ENCODE measurements at regions not wholly inside any gene's neighbourhood (a gene's known extent, or its start where the extent isn't known, plus 50 kb on each side); places are given as distances from the start of the nearest gene placed in this dataset.

DNA sequence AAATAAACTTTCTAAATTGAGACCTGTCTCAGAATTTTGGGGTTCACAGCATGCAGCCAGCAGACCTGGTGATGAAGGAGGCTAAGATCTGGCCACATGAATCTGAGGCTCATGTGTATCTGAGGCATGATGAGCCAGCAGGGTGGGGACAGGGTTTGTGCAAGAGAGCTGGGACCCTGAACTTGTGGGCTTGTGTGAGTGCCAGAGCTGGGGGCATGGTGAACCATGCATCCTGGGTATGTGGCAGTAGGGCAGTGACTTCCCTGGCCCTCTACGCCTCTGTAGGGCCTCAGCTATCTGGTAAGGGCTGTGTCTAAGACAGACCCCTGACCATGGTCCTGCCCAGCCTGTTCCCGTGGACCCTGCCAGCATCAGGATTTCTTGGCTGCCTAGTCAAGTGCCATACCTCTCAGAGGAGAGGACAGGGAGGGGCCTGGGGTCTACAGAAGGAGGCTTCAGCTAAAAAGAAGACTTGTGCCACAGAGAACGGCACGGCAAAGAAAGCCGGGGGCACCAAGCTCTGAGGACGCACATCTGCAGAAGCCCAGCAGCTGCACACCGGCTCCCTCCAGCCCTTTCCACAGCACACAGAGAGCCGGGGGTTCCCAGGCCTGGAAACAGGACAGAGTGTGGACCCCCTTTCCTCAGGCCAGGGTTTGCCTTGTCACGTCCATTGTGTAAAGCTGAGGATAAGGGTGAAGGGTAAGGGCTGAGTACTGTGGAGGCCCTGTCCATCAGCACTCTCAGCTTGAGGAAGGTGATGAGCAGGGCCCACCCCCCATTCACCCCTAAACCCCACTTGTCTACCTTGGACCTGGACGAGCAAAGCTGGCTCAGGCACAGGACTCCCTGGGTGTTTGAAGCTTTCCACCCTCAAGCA is 130.1 kb downstream of the MRPL36 start:
- DNase-seq (ENCODE audit: insufficient read length, low spot score) (no peak), FAIRE-seq (no peak)

GRCh38 chr5:1668141-1668721 is 131.4 kb downstream of the MRPL36 start:
- DNase-seq (ENCODE audit: insufficient read length, low spot score) (no peak), FAIRE-seq (no peak)

- FAIRE-seq (no peak), DNase-seq (ENCODE audit: insufficient read length, low spot score) (no peak)
These were observed 131.9 kb downstream of the MRPL36 start for GRCh38 chr5:1667648-1668140.

- FAIRE-seq (no peak), DNase-seq (ENCODE audit: insufficient read length, low spot score) (peak; percentile 62)
These were observed 132.6 kb downstream of the MRPL36 start for GRCh38 chr5:1666812-1667588.

- DNase-seq (ENCODE audit: insufficient read length, low spot score) (no peak), FAIRE-seq (no peak)
These were observed 133.4 kb downstream of the MRPL36 start for GRCh38 chr5:1666221-1666620.

DNA sequence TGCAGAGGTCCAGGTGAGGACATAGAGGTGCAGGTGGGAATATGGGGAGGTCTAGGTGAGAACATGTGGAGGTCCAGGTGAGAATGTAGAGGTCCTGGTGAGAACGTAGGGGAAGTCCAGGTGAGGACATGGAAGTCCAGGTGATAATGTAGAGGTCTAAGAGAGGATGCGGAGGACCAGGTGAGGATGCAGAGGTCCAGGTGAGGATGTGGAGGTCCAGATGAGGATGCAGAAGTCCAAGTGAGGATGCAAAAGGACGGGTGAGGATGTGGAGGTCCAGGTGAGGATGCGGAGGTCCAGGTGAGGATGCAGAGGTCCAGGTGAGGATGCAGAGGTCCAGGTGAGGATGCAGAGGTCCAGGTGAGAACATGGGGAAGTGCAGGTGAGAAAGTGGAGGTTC is 133.8 kb downstream of the MRPL36 start:
- no peak for DNase-seq (ENCODE audit: insufficient read length, low spot score)

GRCh38 chr5:1665231-1665630 is 134.4 kb downstream of the MRPL36 start:
- DNase-seq (ENCODE audit: insufficient read length, low spot score): no peak
- FAIRE-seq: peak; percentile 49

More for the DNA sequence above, 133.8 kb downstream of the MRPL36 start:
- FAIRE-seq: no peak

DNA sequence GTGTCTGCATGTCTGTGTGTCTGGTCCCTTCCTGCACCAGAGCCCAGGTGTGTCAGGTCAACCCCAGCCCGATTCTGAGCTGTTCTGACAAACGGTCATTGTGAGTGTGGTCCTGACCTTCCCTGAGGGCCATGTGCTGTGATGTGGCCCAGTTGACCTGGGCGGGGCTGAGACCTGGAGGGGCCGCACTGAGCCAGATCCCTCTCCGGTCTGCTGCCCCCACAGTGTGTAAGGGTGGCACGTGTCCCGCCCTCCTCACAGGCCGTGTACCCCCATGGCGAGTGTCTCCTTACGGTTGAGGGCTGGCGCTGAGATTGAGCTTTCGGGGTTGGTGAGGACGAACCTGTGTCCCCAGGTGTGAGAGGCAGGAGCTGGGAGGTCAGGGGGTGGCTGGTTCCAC is 136.5 kb downstream of the MRPL36 start:
- FAIRE-seq (no peak), DNase-seq (ENCODE audit: insufficient read length, low spot score) (no peak)

- DNase-seq (ENCODE audit: insufficient read length, low spot score) (no peak), FAIRE-seq (peak; percentile 89)
These were observed 137.0 kb downstream of the MRPL36 start for GRCh38 chr5:1662559-1663085.

GRCh38 chr5:1661831-1662558 is 137.6 kb downstream of the MRPL36 start:
- no peak for DNase-seq (ENCODE audit: insufficient read length, low spot score)
- no peak for FAIRE-seq

DNA sequence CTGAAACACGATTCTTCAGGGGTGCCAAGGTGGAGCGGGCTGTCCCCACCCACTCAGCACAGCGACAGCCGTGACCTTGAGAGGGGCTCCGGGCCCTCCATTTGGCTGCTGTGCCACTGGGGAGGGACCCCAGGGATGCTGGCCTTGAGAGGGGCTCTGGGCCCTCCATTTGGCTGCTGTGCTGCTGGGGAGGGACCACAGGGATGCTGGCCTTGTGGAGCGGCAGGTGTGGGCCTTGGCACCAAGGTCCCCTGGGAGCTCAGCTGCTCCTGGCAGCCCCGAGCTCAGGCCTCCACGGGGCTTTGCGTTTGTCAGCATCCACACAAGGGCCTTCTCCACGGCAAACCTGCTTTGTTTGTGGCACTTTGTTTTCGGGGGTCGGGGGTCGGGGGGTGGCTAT is 137.6 kb upstream of the LPCAT1 start:
- FAIRE-seq (no peak), DNase-seq (ENCODE audit: insufficient read length, low spot score) (no peak)

DNA sequence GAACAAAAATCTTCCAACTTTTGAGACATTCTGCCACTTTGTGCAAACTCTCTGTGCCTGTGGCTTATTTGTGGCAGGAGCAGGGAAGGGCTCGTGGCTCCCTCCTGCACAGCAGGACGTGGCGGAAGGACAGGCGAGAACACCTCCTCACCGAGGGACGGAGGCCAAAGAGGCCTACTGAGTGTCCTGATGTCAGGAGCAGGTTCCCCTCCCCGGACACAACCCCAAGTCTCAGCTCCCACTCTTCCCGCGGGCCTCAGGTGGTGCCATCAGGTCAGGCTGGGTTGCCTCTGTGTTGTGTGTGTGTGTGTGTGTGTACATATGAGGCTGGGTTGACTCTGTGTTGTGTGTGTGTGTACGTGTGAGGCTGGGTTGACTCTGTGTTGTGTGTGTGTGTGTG is 136.8 kb upstream of the LPCAT1 start:
- FAIRE-seq: peak; percentile 48
- DNase-seq (ENCODE audit: insufficient read length, low spot score): no peak

GRCh38 chr5:1660001-1660400 is 136.2 kb upstream of the LPCAT1 start:
- DNase-seq (ENCODE audit: insufficient read length, low spot score) (no peak), FAIRE-seq (no peak)

GRCh38 chr5:1659100-1659981 is 135.6 kb upstream of the LPCAT1 start:
- FAIRE-seq: no peak

DNA sequence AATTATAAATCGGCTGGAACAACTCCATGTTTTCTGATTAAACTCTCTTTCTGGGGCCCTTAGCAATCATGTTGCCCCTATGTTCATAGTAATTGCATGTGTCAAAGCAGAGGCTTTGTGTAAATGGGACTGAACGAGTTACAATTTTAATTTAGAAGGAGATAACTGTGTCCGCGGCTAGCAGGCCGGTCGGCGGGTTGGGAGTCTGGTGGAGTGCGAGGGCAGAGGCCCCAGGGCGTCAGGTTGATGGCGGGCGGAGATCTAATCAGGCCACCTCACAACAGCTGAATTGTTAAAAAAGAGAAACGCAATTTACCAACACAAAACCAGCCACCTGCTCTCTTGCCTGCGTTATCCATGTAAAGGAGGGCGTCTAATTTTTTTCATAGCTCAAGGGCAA is 134.9 kb upstream of the LPCAT1 start:
- DNase-seq (ENCODE audit: insufficient read length, low spot score): no peak
- FAIRE-seq: no peak

More at GRCh38 chr5:1659100-1659981, 135.6 kb upstream of the LPCAT1 start:
- no peak for DNase-seq (ENCODE audit: insufficient read length, low spot score)

DNA sequence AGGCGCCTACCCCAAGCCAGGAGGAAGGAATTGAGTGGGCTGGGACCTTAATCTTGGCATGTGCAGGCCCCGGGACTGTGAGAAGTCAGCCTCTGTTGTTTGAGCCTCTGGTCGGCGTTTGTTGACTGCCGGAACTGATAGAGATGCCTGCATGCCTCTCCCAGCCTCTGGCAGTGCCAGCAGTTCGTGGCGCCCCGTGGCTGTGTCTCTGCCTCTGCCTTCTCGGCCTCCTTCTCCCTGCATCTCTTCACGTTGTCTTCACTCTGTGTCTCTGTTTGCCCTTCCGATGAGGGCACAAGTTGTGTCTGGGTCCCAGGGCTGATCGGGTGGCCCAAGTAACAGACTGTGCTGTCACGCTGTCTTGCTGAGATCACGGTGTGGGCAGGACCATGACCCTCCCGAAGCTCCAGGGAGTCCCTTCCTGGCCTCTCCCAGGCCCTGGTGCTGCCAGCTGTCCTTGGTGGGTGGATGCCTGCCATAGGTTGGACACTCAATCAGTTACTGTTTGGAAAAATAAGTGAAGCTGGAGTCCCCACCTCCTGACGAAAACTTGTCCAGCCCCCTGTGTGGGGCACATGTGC is 133.5 kb upstream of the LPCAT1 start:
- DNase-seq (ENCODE audit: insufficient read length, low spot score) (no peak), FAIRE-seq (no peak)

- FAIRE-seq (no peak), DNase-seq (ENCODE audit: insufficient read length, low spot score) (no peak)
These were observed 132.7 kb upstream of the LPCAT1 start for GRCh38 chr5:1656271-1656975.

DNA sequence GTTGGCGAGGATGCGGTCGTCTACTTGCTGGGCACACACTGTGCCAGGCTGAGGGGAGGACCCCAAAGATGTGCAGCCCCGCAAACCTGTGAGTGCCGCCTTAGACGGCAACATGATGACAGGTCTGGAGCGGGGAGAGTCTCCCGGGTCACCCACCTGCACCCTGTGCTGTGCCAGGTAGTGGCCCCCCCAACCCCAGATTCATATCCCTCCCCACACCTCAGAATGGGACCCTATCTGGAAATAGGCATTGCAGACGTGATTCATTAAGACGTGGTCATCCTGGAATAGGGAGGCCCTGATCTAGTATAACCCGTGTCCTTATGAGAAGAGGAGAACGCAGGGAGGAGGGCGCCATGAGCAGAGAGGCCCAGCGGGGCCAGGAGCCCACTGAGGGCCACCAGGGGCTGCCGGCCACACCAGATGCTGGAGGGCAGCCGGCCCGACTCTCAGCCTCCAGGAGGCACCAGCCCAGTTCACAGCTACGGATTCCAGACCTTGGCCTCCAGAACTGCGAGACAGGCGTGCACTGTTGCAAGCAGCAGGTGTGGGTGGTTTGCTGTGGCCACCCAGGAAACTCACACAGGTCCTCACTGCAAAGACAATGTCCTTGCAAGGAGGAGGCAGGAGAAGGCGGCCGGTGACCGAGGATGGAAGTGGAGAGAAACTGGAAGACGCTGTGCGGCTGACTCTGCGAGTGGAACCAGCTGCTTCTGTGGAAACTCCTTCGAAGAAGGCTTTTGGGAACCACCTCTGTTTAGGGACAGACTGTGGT is 131.9 kb upstream of the LPCAT1 start:
- FAIRE-seq (no peak), DNase-seq (ENCODE audit: insufficient read length, low spot score) (no peak)

Data from HTR-8/SVneo (cell line).